Activated naive CD4-positive, alpha-beta T cell treated with anti-CD3 and anti-CD28 coated beads, Interleukin-2, amount 10 ng/mL, durations not matched to agents 7 days and 5 days (primary cell): ENCODE measurements at regions not wholly inside any gene's neighbourhood (a gene's known extent, or its start where the extent isn't known, plus 50 kb on each side); places are given as distances from the start of the nearest gene placed in this dataset.

Experiments used
- CTCF ChIA-PET: fragments of 350-600 bp; sonication (Branson Sonifier 250); formaldehyde crosslinking; loops from one replicate; lab custom pipeline; 2021; ENCODE audit warnings: antibody characterized with exemption; lab: Charles Lee
- DNase-seq: peaks from one replicate; pipeline ENCODE4 v3.0.0-alpha.2; 2020
- H3K27ac Mint-ChIP-seq: one replicate; pipeline ENCODE4 v1.8.0; 2021; ENCODE audit warnings: mild to moderate bottlenecking, moderate library complexity, mixed read lengths
- H3K27me3 Mint-ChIP-seq: one replicate; pipeline ENCODE4 v1.8.0; 2021; ENCODE audit warnings: mild to moderate bottlenecking, mixed read lengths
- H3K36me3 Mint-ChIP-seq: one replicate; pipeline ENCODE4 v1.8.0; 2021; ENCODE audit warnings: mixed read lengths
- H3K4me1 Mint-ChIP-seq: one replicate; pipeline ENCODE4 v1.8.0; 2021; ENCODE audit warnings: mixed read lengths
- H3K4me3 Mint-ChIP-seq: one replicate; pipeline ENCODE4 v1.8.0; 2021; ENCODE audit warnings: mild to moderate bottlenecking, moderate library complexity, mixed read lengths
- H3K9me3 Mint-ChIP-seq: one replicate; pipeline ENCODE4 v1.8.0; 2021; ENCODE audit warnings: mixed read lengths

GRCh38 chr5:93930098-93930497, 188.7 kb upstream of the POU5F2 start:
- DNase-seq, result no peak
- Mint-ChIP-seq H3K9me3 (no peaks in the 10 kb centered on the region), H3K4me1 (no peaks in the 10 kb centered on the region)

GRCh38 chr5:93929131-93929530, 187.7 kb upstream of the POU5F2 start:
- no peak overlapping the region for H3K4me3 Mint-ChIP-seq
- CTCF ChIA-PET, result no interaction called here
- no peaks in the 10 kb centered on the region for H3K36me3 Mint-ChIP-seq
- no peaks in the 10 kb centered on the region for H3K9me3 Mint-ChIP-seq
- no peaks in the 10 kb centered on the region for H3K4me1 Mint-ChIP-seq
- no peaks in the 10 kb centered on the region for H3K27me3 Mint-ChIP-seq
- no peak overlapping the region for H3K27ac Mint-ChIP-seq
- DNase-seq, result no peak

More at GRCh38 chr5:93930098-93930497, 188.7 kb upstream of the POU5F2 start:
- Mint-ChIP-seq H3K27me3 (no peaks in the 10 kb centered on the region), H3K27ac (no peak overlapping the region), H3K36me3 (no peaks in the 10 kb centered on the region), H3K4me3 (no peak overlapping the region)
- CTCF ChIA-PET, result no interaction called here

GRCh38 chr5:93926831-93927620, 185.6 kb upstream of the POU5F2 start:
- no peak overlapping the region for H3K27ac Mint-ChIP-seq
- no peak overlapping the region for H3K4me3 Mint-ChIP-seq

GRCh38 chr5:93925321-93925720, 183.9 kb upstream of the POU5F2 start:
- no peak overlapping the region for H3K27ac Mint-ChIP-seq
- CTCF ChIA-PET, result interaction anchor here (1.5 kb wide), 1 partner anchor 10 kb away, joined by 3 read pairs; no protein-coding TSS in a partner anchor
- no peaks in the 10 kb centered on the region for H3K27me3 Mint-ChIP-seq
- no peak for DNase-seq
- H3K4me1 Mint-ChIP-seq, result no peaks in the 10 kb centered on the region
- no peak overlapping the region for H3K4me3 Mint-ChIP-seq
- no peaks in the 10 kb centered on the region for H3K9me3 Mint-ChIP-seq
- no peaks in the 10 kb centered on the region for H3K36me3 Mint-ChIP-seq

More at GRCh38 chr5:93926831-93927620, 185.6 kb upstream of the POU5F2 start:
- CTCF ChIA-PET, result no interaction called here
- Mint-ChIP-seq H3K27me3 (no peaks in the 10 kb centered on the region), H3K4me1 (no peaks in the 10 kb centered on the region), H3K9me3 (no peaks in the 10 kb centered on the region), H3K36me3 (no peaks in the 10 kb centered on the region)
- DNase-seq, result no peak

GRCh38 chr5:93924628-93925027, 183.2 kb upstream of the POU5F2 start:
- Mint-ChIP-seq H3K9me3 (no peaks in the 10 kb centered on the region), H3K4me3 (no peak overlapping the region), H3K4me1 (no peaks in the 10 kb centered on the region), H3K36me3 (no peaks in the 10 kb centered on the region), H3K27ac (no peak overlapping the region), H3K27me3 (no peaks in the 10 kb centered on the region)
- CTCF ChIA-PET, result interaction anchor here (1.0 to 1.5 kb wide), 2 partner anchors 9 to 37 kb away, joined by 3 read pairs; no protein-coding TSS in a partner anchor
- DNase-seq, result no peak

- CTCF ChIA-PET, result no interaction called here
- H3K9me3 Mint-ChIP-seq, result no peaks in the 10 kb centered on the region
- no peaks in the 10 kb centered on the region for H3K4me1 Mint-ChIP-seq
- H3K27ac Mint-ChIP-seq, result no peak overlapping the region
- no peaks in the 10 kb centered on the region for H3K27me3 Mint-ChIP-seq
- no peak for DNase-seq
- no peaks in the 10 kb centered on the region for H3K36me3 Mint-ChIP-seq
- H3K4me3 Mint-ChIP-seq, result no peak overlapping the region
Observed at GRCh38 chr5:93922551-93922950, 181.2 kb upstream of the POU5F2 start.

GRCh38 chr5:93921001-93921400, 179.6 kb upstream of the POU5F2 start:
- H3K9me3 Mint-ChIP-seq, result no peaks in the 10 kb centered on the region
- no peak overlapping the region for H3K27ac Mint-ChIP-seq
- CTCF ChIA-PET, result no interaction called here
- no peaks in the 10 kb centered on the region for H3K27me3 Mint-ChIP-seq
- no peak for DNase-seq
- H3K36me3 Mint-ChIP-seq, result no peaks in the 10 kb centered on the region
- no peak overlapping the region for H3K4me3 Mint-ChIP-seq
- no peaks in the 10 kb centered on the region for H3K4me1 Mint-ChIP-seq

GRCh38 chr5:93916872-93917271, 175.5 kb upstream of the POU5F2 start:
- Mint-ChIP-seq H3K9me3 (no peaks in the 10 kb centered on the region), H3K4me1 (no peaks in the 10 kb centered on the region), H3K4me3 (no peak overlapping the region), H3K36me3 (no peaks in the 10 kb centered on the region), H3K27me3 (no peaks in the 10 kb centered on the region), H3K27ac (no peak overlapping the region)
- DNase-seq, result no peak
- CTCF ChIA-PET, result no interaction called here

GRCh38 chr5:93915142-93915553, 173.7 kb upstream of the POU5F2 start:
- H3K36me3 Mint-ChIP-seq, result no peaks in the 10 kb centered on the region
- no peaks in the 10 kb centered on the region for H3K4me1 Mint-ChIP-seq
- DNase-seq, result no peak
- no peak overlapping the region for H3K4me3 Mint-ChIP-seq
- no peak overlapping the region for H3K27ac Mint-ChIP-seq
- no peaks in the 10 kb centered on the region for H3K9me3 Mint-ChIP-seq
- CTCF ChIA-PET, result interaction anchor here (0.8 to 1.4 kb wide), 6 partner anchors 9 to 761 kb away, joined by 3 to 5 read pairs (median 3); no protein-coding TSS in a partner anchor
- no peaks in the 10 kb centered on the region for H3K27me3 Mint-ChIP-seq

- no peaks in the 10 kb centered on the region for H3K27me3 Mint-ChIP-seq
- H3K9me3 Mint-ChIP-seq, result no peaks in the 10 kb centered on the region
- no peaks in the 10 kb centered on the region for H3K4me1 Mint-ChIP-seq
- no peak overlapping the region for H3K4me3 Mint-ChIP-seq
- no peak overlapping the region for H3K27ac Mint-ChIP-seq
- no peak for DNase-seq
- CTCF ChIA-PET, result interaction anchor here (0.9 to 2.0 kb wide), 4 partner anchors 10 to 34 kb away, joined by 3 to 7 read pairs (median 4); no protein-coding TSS in a partner anchor
- H3K36me3 Mint-ChIP-seq, result no peaks in the 10 kb centered on the region
Observed at GRCh38 chr5:93911609-93912008, 170.2 kb upstream of the POU5F2 start.

GRCh38 chr5:93909356-93909755, 168.0 kb upstream of the POU5F2 start:
- H3K4me3 Mint-ChIP-seq, result no peak overlapping the region
- H3K27ac Mint-ChIP-seq, result peak overlapping the region; percentile 6
- CTCF ChIA-PET, result no interaction called here
- no peaks in the 10 kb centered on the region for H3K36me3 Mint-ChIP-seq
- H3K9me3 Mint-ChIP-seq, result no peaks in the 10 kb centered on the region
- no peak for DNase-seq
- H3K27me3 Mint-ChIP-seq, result no peaks in the 10 kb centered on the region
- no peaks in the 10 kb centered on the region for H3K4me1 Mint-ChIP-seq

GRCh38 chr5:93904917-93905316, 163.5 kb upstream of the POU5F2 start:
- Mint-ChIP-seq H3K9me3 (no peaks in the 10 kb centered on the region), H3K4me3 (no peak overlapping the region), H3K36me3 (no peaks in the 10 kb centered on the region), H3K27ac (no peak overlapping the region), H3K4me1 (no peaks in the 10 kb centered on the region), H3K27me3 (no peaks in the 10 kb centered on the region)
- CTCF ChIA-PET, result no interaction called here
- no peak for DNase-seq

GRCh38 chr5:93902288-93902687, 160.9 kb upstream of the POU5F2 start:
- CTCF ChIA-PET, result interaction anchor here (1.6 kb wide), 1 partner anchor 10 kb away, joined by 4 read pairs; no protein-coding TSS in a partner anchor
- Mint-ChIP-seq H3K4me3 (no peak overlapping the region), H3K9me3 (no peaks in the 10 kb centered on the region), H3K4me1 (no peaks in the 10 kb centered on the region), H3K27me3 (no peaks in the 10 kb centered on the region), H3K36me3 (no peaks in the 10 kb centered on the region), H3K27ac (no peak overlapping the region)
- no peak for DNase-seq

GRCh38 chr5:93899026-93899600, 157.7 kb upstream of the POU5F2 start:
- Mint-ChIP-seq H3K4me1 (no peaks in the 10 kb centered on the region), H3K9me3 (no peaks in the 10 kb centered on the region), H3K27me3 (no peaks in the 10 kb centered on the region), H3K4me3 (no peak overlapping the region), H3K27ac (no peak overlapping the region), H3K36me3 (no peaks in the 10 kb centered on the region)
- DNase-seq, result no peak
- CTCF ChIA-PET, result interaction anchor here (0.8 to 1.5 kb wide), 11 partner anchors 13 to 839 kb away, joined by 3 to 4 read pairs (median 3); no protein-coding TSS in a partner anchor
